A549 (cell line): ENCODE measurements at regions not wholly inside any gene's neighbourhood (a gene's known extent, or its start where the extent isn't known, plus 50 kb on each side); places are given as distances from the start of the nearest gene placed in this dataset.

Experiments used
- CTCF ChIP-seq: fragments of >200 bp; sonication (Bioruptor Twin); formaldehyde crosslinking; IDR thresholded peaks from 3 replicates; pipeline ENCODE4 v1.5.1; 2016
- HDAC2 ChIP-seq: fragments of 200-600 bp; sonication (generic); IDR thresholded peaks from 2 replicates; pipeline ENCODE4 v1.6.1; 2016
- MAFK ChIP-seq: fragments of 450-650 bp; IDR thresholded peaks from 2 replicates; pipeline ENCODE4 v1.6.1; 2014; ENCODE audit not compliant: partially characterized antibody
- MAX ChIP-seq: IDR thresholded peaks from 2 replicates; pipeline ENCODE4 v1.6.1; 2012
- NFE2L2 ChIP-seq: fragments of 150-350 bp; conservative IDR thresholded peaks from 2 replicates; pipeline ENCODE4 v1.6.1; 2014; ENCODE audit warnings: low read length
- POLR2A ChIP-seq: IDR thresholded peaks from 2 replicates; pipeline ENCODE4 v1.6.1; 2012; ENCODE audit warnings: mild to moderate bottlenecking, low read length
- RNF2 ChIP-seq: fragments of 200-600 bp; sonication (generic); IDR thresholded peaks from 2 replicates; pipeline ENCODE4 v1.6.1; 2016; ENCODE audit warnings: low read depth, mild to moderate bottlenecking, antibody characterized with exemption, moderate library complexity, borderline replicate concordance
- USF2 ChIP-seq: fragments of 450-650 bp; IDR thresholded peaks from 2 replicates; pipeline ENCODE4 v1.6.1; 2014; ENCODE audit warnings: antibody characterized with exemption

DNA sequence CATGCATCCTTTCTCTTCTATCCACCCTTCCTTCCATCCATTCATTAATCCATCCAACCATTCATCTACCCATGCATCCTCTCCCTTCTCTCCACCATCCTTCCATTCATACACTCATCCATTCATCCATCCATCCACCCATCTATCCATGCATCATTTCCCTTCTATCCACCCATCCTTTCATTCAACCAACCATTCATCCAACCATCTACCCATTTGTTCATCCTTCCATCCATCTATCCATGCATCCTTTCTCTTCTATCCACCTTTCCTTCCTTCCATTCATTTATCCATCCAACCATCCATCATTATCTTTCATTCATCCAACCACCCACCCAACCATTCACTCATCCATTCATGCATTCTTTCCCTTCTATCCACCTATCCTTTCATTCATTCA is 188.4 kb downstream of the NPHP4 start:
- TF ChIP-seq CTCF (no peak), POLR2A (no peak), NFE2L2 (no peak), HDAC2 (no peak), USF2 (no peak), MAFK (no peak), MAX (no peak), RNF2 (no peak)
